HuH-7 (cell line): ENCODE measurements at regions not wholly inside any gene's neighbourhood (a gene's known extent, or its start where the extent isn't known, plus 50 kb on each side); places are given as distances from the start of the nearest gene placed in this dataset.

Source experiments
- DNase-seq: peaks from one replicate; pipeline ENCODE4 v3.0.0; 2011; ENCODE audit warnings: low spot score

GRCh38 chr10:83037653-83038052, 1101.7 kb upstream of the GHITM start:
- DNase-seq: no peak

GRCh38 chr10:83038631-83039030, 1100.7 kb upstream of the GHITM start:
- no peak for DNase-seq

DNA sequence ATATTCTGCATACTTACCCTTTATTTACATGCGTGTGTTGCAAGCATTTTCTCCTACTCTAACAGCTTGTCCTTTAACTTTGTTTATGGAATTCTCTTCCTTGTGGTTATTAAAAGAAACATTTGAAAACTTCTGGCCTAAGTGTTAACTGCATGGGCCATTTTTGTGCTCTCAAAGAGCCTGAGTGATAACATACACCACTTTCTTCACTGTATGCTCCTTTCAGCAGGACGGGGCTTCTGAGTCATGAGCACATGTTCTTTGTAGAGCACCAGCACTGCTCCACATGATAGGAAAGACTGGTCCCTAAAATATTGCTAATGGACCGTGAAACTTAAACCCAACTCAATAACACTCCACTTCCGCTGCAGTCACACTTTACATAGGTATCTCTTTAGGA, 1093.6 kb upstream of the GHITM start:
- no peak for DNase-seq

DNA sequence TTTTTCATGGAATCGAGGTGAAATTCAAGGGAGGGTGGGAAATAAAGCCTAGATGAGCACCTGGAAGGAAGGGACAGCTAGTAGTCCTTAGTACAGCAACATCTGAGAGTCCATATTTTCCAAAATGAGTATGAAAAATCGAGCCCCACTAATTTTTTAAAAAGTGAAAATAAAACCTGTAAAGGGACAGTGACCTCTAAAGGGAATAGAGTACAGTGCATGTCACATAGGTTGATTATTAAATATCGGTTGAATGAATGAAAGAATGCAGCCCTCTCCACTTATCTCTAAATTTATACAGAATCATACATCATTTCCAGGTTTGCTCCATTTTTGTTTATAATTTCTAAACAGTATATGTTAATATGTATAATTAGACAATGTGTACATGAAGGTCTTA, 1088.5 kb upstream of the GHITM start:
- no peak for DNase-seq

DNA sequence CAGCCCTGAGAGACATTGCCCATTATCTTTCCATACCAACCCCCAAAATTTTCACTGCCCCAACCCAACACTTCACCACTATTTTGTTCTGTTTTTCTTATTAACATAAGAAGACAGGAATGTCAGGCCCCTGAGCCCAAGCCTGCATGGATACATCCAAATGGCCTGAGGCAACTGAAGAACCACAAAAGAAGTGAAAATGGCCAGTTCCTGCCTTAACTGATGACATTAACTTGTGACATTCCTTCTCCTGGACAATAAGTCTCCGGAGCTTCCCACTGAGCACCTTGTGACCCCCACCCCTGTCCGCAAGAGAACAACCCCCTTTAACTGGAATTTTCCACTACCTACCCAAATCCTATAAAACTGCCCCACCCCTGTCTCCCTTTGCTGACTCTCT, 1076.4 kb upstream of the GHITM start:
- DNase-seq: no peak

- no peak for DNase-seq
Observed at GRCh38 chr10:83073472-83073871, 1065.8 kb upstream of the GHITM start.

DNA sequence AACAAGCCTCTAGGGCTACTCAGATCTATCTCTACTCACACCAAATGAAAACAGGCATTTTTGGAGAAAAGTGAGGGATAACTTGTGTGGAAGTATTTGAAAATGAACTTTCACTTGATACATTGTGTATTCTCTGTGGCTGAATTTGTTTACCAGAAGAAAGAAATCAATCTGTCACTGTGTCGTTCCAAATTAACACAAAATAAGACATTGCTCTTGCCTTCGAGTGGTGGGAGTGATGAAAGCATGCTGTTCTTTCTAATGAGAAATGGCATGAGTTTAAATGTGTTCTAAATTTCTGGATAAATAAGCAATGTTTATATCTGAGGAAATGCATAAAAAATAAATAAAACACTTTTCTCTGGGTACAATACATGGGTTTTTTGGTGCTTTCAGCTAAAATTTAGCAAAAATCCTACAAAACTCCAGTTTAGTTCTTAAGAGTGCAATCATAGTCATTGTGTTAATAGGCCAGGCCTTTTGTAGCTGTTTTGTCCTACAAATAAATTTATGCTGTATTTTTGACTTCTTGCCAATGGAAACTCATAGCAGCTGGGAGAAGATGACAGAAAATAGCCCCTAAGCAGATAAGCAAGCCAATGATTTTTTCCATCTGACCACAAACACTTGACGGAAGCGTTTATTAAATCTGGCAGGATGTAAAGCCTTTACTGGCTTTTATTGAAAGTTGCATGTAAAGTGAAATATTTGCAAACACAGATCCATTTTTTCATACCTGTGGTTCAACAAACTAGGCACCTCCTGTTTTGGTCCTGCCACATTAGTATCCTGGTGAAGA, 1064.1 kb upstream of the GHITM start:
- no peak for DNase-seq

DNA sequence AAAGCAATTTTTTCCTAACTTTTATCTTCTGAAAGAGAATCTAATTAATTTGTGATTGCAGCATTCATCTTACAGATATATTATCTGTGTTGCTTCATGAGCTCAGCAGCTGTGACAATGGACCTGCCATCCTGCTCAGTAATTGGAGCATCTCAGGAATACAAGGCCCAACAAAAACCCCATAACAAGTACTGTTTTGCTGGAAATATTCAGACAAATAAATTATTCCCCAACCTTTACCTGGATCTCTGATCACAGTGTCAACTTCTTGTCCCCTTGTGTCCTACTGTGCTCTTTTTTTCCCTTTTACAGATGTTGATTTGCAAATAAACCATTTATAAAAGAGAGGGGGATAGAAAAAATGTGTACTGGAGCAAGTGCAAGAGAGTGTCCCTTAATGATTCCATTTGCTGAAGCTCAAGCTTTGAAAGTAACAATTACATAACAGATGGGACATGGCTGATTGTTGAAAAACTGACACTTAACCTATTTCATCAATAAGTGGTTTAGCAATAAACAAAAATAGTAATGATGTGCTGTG, 1063.4 kb upstream of the GHITM start:
- DNase-seq: no peak

- DNase-seq: no peak
Observed at GRCh38 chr10:83076443-83076842, 1062.9 kb upstream of the GHITM start.

DNA sequence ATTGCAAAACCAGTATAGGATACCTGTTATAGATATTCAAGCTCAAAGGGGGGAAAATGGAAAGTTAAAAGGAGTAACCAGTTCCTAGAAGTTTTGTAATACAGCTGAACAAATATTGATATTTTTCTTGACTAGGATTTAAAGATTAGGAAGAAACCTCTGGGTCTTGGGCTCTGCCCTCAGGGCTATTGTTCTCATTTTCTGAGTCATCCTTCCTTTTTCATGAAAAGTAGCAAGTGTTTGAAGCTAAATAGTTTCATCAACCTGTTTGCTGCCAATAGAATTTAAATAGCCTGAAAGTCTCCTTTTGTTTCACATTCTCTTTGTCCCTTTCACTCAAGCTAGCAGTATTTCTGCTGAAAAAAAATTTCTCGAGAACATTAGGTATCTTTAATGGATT, 1061.1 kb upstream of the GHITM start:
- no peak for DNase-seq

DNA sequence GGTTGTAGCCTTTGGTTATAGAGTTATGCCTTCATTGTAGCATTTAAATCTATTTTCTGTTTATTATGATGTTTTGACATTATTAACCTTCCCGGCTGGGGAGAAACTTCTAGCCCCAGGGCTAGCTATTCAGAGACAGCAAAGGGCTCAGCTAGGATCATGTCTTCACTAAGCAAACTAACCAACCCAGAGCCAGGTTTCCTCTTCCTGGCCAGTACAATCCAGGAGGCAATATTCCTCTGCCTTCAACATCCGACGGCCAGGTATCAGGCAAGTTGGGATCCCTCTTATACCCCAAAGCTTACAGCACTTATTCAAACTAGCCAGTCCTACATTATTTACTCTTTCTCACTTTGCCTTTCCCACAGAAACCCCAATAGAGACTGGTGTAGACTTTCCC, 1060.7 kb upstream of the GHITM start:
- no peak for DNase-seq

- no peak for DNase-seq
Observed at GRCh38 chr10:83083831-83084230, 1055.5 kb upstream of the GHITM start.

- no peak for DNase-seq
Observed at GRCh38 chr10:83089335-83089734, 1050.0 kb upstream of the GHITM start.

GRCh38 chr10:83104616-83105015, 1034.7 kb upstream of the GHITM start:
- no peak for DNase-seq

GRCh38 chr10:83108565-83109333, 1030.6 kb upstream of the GHITM start:
- no peak for DNase-seq

- no peak for DNase-seq
Observed at GRCh38 chr10:83119346-83119745, 1020.0 kb upstream of the GHITM start.

DNA sequence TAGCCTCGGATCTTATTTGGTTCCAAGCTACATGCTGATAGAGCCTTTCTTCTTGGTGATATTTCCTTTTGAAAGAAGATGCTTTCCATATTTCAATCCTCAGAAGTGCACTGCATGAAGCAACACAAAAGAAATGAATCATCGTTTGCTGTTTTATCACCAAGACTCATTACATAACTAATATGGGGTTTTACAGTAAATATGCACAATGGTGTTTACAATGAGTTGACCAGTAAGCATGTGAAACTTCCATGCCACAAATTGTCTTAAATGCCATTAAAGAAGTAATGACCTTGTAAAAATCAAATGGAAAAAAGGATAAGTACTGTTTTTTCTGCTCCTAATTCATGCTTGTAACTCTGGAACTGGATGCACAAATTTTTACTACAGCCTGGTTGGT, 1017.0 kb upstream of the GHITM start:
- no peak for DNase-seq

DNA sequence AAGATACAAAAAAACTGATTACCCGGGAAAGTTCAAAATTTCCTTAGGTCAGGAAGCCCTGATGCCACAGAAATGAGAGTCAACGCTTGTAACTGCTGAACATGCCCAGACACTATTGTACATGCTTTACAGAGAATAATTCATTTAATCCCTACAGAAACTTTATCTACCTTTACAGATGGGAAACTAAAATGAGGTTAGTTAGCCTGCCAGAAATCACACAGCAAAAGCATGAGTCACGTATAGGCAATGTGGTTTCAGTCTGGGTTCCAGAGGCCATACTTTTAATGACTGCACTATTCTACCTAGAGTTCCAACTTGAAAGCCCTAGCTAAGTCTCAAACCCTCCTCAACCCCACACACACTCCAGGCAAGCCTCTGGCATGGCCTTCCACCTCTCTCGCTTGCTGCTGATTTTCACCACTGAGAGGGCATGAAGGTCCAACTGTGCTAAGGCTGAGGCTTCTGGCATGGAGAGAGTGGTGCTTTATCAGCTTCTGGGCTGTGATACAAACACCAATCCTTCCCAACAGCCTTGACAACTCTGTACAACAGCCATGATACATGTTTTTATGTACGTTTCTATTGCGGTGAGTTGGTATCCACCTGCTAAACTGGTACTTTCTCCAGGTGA, 1011.2 kb upstream of the GHITM start:
- DNase-seq: no peak

GRCh38 chr10:83140811-83141210, 998.5 kb upstream of the GHITM start:
- DNase-seq: no peak

GRCh38 chr10:83142074-83142563, 997.2 kb upstream of the GHITM start:
- no peak for DNase-seq

GRCh38 chr10:83144461-83144860, 994.8 kb upstream of the GHITM start:
- DNase-seq: no peak

DNA sequence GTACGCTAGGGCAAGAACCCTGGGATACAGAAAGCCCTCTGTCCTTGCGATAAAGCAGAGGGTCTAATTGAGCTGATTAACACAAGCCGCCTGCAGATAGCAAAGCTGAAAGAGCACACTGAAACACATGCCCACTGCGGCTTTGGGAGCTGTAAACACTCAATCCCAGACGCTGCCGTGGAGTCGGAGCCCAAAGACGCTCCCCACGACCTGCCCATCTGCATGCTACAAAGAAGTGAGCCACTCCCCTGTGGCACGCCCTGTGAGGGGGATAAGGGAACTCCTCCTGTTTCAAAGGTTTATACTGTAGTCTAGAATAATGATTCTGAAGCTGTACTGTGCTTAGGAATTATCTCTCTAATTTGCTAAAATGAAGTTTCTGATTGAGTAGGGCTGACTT, 985.6 kb upstream of the GHITM start:
- DNase-seq: no peak

- DNase-seq: no peak
Observed at GRCh38 chr10:83164156-83164555, 975.2 kb upstream of the GHITM start.
